ENCODE measurements at regions not wholly inside any gene's neighbourhood (a gene's known extent, or its start where the extent isn't known, plus 50 kb on each side); places are given as distances from the start of the nearest gene placed in this dataset.
A peak's percentile ranks its signal among the peaks of the same experiment; 100 is the strongest.

DNA sequence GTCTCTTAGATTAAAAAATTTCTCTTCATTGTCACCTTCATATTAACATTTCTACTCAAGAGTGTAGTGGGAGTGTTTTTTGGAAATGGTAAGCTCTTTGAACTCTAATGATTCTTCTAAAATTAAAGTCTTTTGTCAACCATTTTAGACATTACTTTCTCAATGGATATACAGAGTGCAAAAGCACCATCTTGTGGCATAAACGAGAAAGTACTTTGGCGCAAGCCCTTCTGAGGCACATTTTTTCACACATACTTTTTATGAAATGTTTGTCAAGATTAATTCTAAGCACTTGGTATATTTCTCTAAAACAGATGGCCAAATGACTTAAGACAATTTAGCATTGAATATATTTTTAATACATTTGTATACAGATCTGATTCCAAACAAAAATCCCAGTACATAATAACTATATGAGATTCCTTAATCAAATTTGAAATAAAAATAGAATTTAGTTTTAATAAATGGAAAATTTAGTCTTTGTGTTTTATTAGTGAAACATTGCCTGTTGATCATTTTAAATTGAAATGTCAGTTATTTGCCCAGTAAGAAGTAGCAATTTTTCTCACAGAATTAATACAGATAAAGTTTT, 63.3 kb upstream of the GALNT5 start:
- TF ChIP-seq, protein P1, sequence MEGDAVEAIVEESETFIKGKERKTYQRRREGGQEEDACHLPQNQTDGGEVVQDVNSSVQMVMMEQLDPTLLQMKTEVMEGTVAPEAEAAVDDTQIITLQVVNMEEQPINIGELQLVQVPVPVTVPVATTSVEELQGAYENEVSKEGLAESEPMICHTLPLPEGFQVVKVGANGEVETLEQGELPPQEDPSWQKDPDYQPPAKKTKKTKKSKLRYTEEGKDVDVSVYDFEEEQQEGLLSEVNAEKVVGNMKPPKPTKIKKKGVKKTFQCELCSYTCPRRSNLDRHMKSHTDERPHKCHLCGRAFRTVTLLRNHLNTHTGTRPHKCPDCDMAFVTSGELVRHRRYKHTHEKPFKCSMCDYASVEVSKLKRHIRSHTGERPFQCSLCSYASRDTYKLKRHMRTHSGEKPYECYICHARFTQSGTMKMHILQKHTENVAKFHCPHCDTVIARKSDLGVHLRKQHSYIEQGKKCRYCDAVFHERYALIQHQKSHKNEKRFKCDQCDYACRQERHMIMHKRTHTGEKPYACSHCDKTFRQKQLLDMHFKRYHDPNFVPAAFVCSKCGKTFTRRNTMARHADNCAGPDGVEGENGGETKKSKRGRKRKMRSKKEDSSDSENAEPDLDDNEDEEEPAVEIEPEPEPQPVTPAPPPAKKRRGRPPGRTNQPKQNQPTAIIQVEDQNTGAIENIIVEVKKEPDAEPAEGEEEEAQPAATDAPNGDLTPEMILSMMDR (IDR thresholded peaks at IDR 0.05) = peak in 6 of 7 experiments; percentile 44 to 72 (median 60)
- no peak for TF ChIP-seq POLR2A (IDR thresholded peaks at IDR 0.05)
